Right ventricle myocardium inferior (tissue), 1 donor: ENCODE measurements at regions not wholly inside any gene's neighbourhood (a gene's known extent, or its start where the extent isn't known, plus 50 kb on each side); places are given as distances from the start of the nearest gene placed in this dataset.

Experiments used
- ATAC-seq: fragments of 200-7000 bp; cut with Tn5 transposase; one replicate; pipeline ENCODE4 v1.9.1; 2020; ENCODE audit warnings: mild to moderate bottlenecking, moderate library complexity
- DNase-seq: peaks from one replicate; pipeline ENCODE4 v3.0.0; 2021; ENCODE audit errors: missing footprints
- intact Hi-C: fragments of 100-400 bp; cut with DNase I; formaldehyde crosslinking; loops from one replicate; pipeline ENCODE4 v1.11.0; 2022
- donor health status: DM: no; HTN: yes; CAD: no; lungs with severe emphysema.

- intact Hi-C loops = no loop called here
- no peak for DNase-seq
- no peak for ATAC-seq
Observed at GRCh38 chr13:106048386-106048785, 487.1 kb downstream of the EFNB2 start.

GRCh38 chr13:106047859-106048258, 487.6 kb downstream of the EFNB2 start:
- no peak for DNase-seq
- intact Hi-C loops = no loop called here
- ATAC-seq = no peak

GRCh38 chr13:106042996-106043581, 492.4 kb downstream of the EFNB2 start:
- intact Hi-C loops = no loop called here
- DNase-seq = no peak
- no peak for ATAC-seq

GRCh38 chr13:106041445-106041844, 494.0 kb downstream of the EFNB2 start:
- no peak for ATAC-seq
- intact Hi-C loops = no loop called here
- no peak for DNase-seq

GRCh38 chr13:106038752-106039151, 496.7 kb downstream of the EFNB2 start:
- intact Hi-C loops = no loop called here
- ATAC-seq (no peak), DNase-seq (no peak)

- DNase-seq = no peak
- intact Hi-C loops = no loop called here
- ATAC-seq = no peak
Observed at GRCh38 chr13:106036870-106037269, 498.6 kb downstream of the EFNB2 start.

- ATAC-seq = no peak
- DNase-seq = no peak
- intact Hi-C loops = no loop called here
Observed at GRCh38 chr13:106034201-106034600, 501.3 kb downstream of the EFNB2 start.

- ATAC-seq (no peak), DNase-seq (no peak)
- intact Hi-C loops = no loop called here
Observed at GRCh38 chr13:106033659-106034058, 501.8 kb downstream of the EFNB2 start.

- intact Hi-C loops = no loop called here
- no peak for ATAC-seq
- DNase-seq = no peak
Observed at GRCh38 chr13:106032441-106032840, 503.0 kb downstream of the EFNB2 start.

GRCh38 chr13:106029676-106030290, 505.7 kb downstream of the EFNB2 start:
- intact Hi-C loops = no loop called here
- no peak for DNase-seq
- ATAC-seq = no peak

- DNase-seq (no peak), ATAC-seq (no peak)
- intact Hi-C loops = no loop called here
Observed at GRCh38 chr13:106028911-106029310, 506.6 kb downstream of the EFNB2 start.

GRCh38 chr13:106011600-106011999, 523.9 kb downstream of the EFNB2 start:
- intact Hi-C loops = no loop called here
- ATAC-seq (no peak), DNase-seq (no peak)

GRCh38 chr13:106010836-106011235, 524.6 kb downstream of the EFNB2 start:
- intact Hi-C loops = no loop called here
- ATAC-seq = no peak
- DNase-seq = no peak

- no peak for ATAC-seq
- no peak for DNase-seq
- intact Hi-C loops = no loop called here
Observed at GRCh38 chr13:106008540-106008939, 526.9 kb downstream of the EFNB2 start.

- DNase-seq (no peak), ATAC-seq (no peak)
- intact Hi-C loops = no loop called here
Observed at GRCh38 chr13:106007156-106007555, 528.3 kb downstream of the EFNB2 start.

GRCh38 chr13:106003651-106004050, 531.8 kb downstream of the EFNB2 start:
- DNase-seq (no peak), ATAC-seq (no peak)
- intact Hi-C loops = no loop called here

- intact Hi-C loops = no loop called here
- DNase-seq = no peak
- no peak for ATAC-seq
Observed at GRCh38 chr13:106001443-106001842, 534.0 kb downstream of the EFNB2 start.

- no peak for DNase-seq
- intact Hi-C loops = no loop called here
- no peak for ATAC-seq
Observed at GRCh38 chr13:105997581-105998550, 537.6 kb downstream of the EFNB2 start.

GRCh38 chr13:105996391-105997025, 539.0 kb downstream of the EFNB2 start:
- ATAC-seq (no peak), DNase-seq (no peak)
- intact Hi-C loops = no loop called here
